ENCODE measurements at regions not wholly inside any gene's neighbourhood (a gene's known extent, or its start where the extent isn't known, plus 50 kb on each side); places are given as distances from the start of the nearest gene placed in this dataset.

DNA sequence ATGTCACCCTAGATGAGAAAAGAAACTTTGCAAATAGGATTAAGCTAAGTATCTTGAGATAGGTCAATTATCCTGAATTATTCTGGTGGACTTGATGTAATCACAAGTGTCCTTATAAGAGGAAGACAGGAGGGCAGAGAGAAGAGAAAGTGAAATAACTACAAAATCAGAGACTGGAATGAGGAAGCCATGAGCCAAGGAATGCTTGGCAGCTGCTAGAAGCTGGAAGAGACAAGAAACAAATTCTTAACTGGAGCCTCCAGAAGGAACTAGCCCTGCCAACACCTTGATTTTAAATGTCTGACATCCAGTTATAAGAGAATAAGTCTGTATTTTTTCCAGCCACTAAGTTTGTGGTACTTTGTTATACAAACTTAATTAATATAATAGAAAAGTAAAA lies 480.0 kb downstream of the NR2F1-AS1 start:
- no peak for DNase-seq

DNA sequence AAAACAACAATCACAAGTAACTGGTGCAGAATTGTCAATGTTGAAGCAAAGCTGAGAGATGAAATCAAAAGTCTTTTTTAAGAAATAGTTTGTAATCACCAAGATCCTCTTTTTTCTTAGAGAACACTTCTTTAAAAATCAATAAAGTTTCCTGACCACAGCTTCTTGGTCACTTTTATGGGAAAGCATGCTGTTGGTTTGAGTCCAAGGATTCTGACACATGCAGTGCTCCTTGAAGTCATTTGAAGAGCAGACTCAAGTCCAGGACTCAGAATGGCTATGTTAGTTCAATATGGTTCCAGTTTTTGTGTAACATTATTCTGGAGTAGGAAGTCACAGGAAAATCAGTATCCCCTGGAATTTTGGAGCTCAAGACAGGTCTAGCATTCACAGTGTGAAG lies 480.6 kb downstream of the NR2F1-AS1 start:
- no peak for DNase-seq

DNA sequence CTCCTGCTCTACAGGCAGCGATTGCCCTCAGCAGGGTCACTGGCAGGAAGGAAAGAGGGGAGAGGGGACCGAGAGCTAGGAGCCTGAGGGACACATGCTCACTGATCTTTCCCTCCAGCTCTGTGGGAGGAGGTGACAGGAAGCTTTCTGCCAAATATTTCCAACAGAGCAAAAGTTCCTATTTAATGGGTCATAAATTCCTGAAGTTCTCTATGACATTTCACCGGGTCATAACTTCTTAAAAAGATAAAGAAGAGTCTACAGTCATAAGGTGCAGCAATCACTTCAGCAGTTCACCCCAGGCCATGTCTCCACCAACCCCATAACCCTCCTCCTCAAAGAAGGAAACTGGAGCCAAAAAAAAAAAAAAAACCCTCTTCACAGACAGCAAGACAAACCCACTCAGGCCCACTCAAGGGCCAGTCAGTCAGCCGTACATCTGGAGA lies 481.1 kb downstream of the NR2F1-AS1 start:
- peak; percentile 31 for DNase-seq

DNA sequence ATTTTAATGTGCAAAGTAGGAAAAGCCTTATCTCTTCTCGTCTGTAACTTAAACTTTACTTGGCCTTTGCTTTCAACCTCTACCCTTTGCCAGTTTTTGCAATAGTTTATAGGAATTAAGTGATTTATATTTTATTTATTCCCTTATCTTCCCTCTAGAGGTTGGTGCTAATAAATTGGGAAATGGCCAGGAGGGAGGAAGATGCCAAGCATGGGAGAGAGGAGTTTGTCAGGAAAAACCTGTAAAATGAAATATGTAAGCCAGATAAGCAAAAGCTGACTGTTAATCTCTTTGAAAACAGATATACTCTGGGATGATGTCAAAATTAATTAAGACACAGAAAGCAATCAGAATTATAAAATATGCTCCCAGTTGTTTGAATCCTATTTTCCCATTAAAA lies 484.5 kb downstream of the NR2F1-AS1 start:
- no peak for DNase-seq

DNA sequence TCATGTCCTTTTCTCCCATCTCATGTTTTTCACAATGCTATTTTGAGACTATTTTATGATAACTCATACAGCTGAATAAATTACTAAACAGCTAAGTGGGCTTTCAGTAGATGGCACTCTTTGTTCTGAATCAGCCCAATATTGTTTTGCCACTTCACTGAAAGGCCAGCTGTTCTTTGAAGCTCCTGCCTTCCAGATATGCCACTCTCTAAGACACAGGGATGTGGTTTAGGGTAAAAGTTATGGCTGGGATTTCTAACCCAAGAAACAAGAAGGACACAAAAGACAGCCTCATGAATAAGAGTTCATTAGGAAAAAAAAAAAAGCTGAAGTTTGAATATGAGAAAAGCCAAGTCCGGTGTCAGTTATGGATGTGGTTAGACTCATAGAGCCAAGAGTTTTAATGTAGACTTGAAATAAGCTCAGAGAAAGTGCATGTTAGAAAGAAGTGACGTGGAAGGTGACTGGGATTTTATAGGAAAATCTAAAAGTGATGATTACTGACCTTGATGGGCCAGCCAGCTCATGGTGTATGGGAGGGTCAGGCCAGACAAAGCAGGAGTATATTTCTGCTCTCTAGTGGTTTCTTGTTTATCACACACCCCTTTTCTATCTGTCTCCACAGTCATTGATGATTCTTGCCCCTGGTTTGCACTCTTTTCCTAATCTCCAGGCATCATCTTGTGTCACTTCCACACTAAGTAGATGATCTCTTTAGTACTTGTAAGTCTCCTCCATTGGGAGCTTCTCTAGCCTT lies 488.5 kb downstream of the NR2F1-AS1 start:
- DNase-seq, result peak; percentile 30

DNA sequence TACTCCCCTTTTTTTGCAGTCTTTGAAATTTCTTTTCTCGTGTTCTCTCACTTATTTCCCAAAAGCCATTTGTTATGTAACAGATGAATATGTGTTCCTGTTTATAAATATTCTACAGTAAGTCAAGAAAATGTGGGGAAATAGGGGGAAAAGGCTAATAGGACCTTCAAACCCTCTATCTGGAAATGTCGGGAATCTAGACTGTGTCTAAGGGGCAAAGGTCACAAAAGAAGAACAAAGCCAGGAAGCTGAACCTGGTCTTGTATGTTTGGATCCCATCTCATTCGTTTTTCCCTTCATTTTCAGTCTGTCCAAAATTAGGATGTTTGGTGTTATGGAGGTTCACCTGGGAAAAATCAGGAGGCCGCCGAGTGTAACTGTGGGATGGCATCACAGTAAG lies 490.3 kb downstream of the NR2F1-AS1 start:
- DNase-seq, result no peak

DNA sequence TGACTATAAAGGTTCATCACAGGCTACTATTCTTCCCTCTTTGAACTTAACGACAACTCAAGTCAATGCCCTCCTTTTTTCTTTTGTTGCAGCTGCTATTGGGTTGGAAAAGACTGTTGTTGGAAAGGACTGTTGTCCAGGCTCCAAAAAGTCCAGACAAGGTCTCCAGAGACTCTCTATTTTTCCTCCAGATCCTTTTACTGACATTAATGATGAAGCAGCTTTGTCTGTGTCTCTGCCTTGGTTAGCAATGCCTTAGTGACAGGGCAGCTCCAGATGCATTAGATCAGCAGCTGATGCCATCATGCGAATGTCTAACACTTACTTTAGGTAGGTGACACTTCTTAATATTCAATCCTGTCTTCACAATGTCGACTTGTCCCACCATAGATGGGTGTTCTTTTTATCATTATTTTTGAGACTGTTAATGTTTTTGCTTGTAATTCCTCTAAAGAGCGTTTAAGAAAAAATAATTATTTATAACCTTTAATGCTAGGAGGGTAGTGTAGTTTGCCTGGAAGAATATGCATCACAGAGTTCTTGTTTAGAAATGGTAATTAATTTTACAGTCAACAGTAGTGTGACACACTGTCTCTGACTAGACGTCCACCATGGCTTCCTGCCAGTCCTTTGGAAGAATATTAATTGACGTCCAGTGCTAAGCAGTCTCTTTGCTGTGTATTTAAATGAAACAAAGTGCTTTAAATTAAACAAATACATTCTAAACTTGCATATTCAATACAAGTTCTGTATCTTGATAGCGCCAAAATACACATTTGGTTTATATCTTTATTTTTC lies 492.2 kb downstream of the NR2F1-AS1 start:
- DNase-seq, result peak; percentile 51

DNA sequence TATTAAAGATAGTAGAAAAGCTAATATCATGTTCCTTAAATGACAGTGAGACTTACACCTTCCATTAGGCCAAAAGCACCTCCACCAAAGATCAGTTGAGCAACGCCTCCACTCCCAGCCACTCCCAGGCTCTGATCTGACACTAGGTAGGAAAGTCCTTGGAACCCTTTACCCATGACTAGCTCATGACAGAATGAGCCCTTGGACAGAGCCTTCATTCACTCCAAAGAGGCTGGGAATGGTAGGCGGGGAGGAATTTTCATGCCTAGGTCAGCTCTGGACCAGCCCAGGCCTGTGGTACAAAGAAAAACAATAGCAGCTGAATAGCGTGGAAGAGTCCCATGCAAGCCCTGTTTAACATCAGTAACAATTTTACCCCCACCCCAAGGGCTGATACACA lies 493.7 kb downstream of the NR2F1-AS1 start:
- no peak for DNase-seq

DNA sequence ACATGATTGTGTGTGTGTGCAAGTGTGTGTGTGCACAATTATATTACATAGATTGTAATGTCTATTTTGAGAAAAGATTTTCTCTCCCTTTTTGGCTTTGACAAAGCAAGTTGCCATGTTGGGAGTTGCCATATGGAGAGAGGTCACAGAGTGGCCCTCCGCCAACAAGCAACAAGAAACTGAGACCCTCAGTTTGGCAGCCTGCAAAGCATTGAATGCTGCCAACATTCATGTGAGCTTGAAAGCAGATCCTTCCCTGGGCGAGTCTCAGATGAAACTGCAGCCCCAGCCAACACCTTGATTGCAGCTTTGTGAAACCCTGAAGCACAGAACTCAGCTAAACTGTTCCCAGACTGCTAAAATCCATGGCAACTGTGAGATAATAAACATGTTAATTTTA lies 498.0 kb downstream of the NR2F1-AS1 start:
- no peak for DNase-seq

DNA sequence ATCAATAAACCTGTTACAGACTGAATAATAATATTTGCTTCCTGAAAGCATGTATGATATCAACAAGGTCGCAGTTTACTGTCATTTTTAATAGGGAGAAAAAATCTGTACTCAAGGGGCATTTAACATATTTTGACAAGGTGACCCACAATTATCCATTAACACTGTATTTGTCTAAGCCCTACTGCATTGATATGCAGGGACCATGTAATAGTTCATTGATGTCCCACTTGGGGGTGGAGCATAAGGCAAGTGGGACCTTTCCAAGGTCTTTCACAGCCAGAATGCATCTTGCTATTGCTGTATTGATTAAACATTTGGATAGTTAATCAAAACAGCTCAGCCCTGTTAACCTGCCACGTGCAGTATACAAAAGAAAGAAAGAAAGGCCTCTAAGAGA lies 502.0 kb downstream of the NR2F1-AS1 start:
- no peak for DNase-seq

DNA sequence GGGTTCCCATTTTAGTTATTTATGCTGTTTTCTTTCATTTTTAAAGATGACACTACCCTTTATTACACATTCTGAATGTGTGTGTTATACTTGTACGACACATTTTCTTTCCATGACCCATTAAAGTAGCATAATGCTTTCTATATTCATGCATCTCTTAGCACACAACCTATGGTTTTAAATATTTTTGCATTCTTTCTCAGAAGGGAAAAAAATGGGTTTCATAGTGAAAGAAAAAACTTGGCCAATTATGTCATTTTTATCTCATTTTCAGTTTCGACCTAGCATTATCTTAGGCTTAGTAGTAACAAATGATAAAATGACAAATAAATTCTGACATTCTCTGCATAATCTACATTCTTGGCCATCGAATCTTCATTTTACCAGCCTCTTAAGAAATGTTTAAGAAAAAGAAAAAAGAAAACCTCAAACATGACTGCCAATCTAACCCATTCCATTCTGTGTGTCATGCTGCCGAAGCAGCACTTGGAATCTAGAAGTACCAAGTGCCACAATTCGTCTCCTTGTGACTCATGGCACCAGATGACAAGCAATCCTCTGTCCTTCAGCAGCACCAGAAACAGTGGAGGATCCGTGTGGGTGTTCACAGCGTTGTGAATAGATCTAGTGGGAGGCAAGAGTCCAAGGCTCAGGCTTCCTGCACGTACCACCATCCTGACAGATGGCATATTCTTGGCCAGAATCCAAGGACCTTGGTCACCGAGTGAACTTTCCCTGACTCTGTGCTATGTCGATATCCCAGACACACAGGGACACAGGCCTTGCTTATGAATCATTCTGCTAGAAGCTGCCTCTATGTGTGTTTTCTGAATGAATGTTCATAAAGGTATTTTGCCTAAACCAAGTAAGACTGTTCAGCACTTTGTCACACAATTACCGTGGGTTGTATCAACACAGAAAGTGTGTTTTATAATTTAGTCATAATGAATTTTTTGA lies 502.7 kb downstream of the NR2F1-AS1 start:
- DNase-seq, result peak; percentile 48

DNA sequence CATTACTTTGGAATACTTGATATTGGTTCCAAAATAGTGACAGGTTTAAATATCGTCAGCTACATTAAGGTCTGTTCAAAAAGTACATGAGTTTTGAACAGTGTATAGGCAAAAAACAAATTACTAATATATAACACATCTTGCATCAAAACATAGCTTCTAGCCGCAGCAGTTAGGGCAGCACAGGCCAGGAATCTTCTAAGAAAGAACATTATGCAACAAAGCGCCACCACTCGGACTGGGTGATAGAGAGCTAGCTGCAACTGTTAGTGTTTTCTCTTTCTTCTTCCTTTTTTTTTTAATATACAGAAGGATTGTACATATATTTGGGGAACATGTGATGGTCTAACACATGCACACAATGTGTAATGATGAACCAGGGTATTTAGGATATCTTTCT lies 504.5 kb downstream of the NR2F1-AS1 start:
- no peak for DNase-seq

DNA sequence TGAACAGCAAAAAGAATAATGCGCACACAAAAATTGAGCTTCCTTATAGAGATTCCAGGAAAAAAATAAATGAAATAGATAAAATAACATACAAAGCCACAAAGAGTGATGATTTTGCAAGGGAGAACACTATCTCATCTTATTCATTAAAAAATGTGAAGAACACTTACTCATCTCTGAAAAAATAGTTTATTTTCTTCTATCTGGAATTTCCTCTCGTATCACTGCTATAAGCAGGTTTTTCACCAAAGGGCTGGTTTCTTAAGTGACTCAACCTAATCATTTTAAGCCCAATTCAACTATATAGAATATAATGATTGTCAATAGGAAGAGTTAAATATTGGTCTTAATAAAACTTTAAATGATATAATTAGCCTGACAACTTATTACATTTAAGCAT lies 504.9 kb downstream of the NR2F1-AS1 start:
- DNase-seq, result no peak

DNA sequence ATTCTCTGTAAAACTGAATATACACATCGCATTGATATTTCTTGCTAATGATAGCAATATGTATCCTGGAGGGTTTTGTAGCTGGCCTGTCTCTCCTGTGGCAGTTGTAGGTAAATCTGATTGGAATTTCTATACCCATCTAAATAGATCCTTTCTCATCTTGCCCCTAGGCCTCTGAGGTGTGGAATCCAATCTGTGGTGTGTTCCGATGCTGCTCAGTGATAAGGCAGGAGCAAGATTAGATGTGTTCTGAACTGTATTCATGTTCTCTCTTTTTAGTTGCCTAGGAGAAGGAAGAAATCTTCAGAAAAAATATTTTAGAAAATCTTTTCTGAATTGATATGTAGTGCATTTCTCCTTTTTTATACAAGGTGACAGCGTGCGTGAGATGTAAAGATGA lies 507.5 kb downstream of the NR2F1-AS1 start:
- no peak for DNase-seq

DNA sequence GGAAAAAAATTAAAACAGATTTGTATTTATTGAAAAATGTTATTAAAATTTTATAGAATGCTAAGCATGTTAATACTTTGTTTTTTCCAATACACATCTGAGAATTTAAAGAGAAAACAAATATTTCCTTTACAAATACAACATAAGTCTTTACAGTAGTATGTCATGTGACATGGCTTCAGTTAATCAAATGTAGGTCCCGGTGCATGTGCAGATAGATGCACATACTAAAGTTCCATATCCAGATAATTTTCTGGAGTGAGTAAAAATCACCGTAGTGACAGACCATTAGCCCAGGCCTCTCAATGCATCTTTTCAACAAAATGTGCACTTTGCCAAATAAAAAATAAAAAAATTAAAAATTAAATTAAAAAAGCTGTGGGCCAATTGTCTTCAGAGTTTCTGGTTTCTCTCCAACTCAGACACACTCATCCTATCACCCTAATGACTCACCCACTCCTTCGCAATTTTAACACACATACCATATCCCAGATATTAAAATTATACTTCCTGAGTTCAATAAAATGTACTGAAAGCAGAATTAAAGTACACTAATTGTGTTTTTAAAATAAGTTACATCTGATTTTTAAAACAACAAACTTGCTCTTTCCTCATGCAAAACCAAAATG lies 508.1 kb downstream of the NR2F1-AS1 start:
- no peak for DNase-seq

DNA sequence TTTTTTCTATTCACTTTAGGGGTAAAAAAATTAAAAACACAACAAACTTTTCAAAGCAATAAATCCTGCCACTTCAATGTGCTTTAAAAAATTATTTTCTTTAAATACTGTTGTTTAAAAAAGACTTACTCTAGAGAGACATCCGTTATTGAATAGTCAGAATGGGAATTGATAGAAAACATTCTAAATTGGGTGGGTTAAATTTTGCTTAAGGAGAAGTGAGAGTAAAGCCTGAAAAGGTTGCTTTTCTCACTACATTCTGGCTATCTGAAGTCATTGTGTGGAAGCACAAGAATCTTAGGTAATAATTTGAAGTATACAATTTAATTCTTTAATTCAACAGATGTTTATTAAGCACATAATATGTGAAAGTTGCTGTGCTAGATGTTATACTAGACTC lies 509.3 kb downstream of the NR2F1-AS1 start:
- DNase-seq, result no peak

DNA sequence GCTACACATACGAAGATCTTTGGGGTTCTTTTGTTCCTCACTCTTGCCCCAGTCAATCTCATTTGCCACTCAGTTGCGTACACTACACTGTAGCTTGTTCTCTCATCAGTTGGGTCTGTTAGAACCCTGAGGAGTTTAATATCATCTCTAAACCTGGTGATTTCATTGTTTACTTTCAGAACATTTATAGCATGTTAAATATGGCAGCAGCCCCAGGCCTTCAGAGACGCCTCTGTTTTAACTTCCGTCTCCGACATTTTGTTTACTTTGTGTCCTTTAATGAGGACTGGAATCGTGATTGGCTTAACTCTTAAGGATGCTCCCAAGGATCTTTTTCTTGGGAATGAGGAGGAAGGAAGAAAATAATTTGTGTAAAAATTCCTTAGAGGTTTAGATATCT lies 510.1 kb downstream of the NR2F1-AS1 start:
- no peak for DNase-seq

DNA sequence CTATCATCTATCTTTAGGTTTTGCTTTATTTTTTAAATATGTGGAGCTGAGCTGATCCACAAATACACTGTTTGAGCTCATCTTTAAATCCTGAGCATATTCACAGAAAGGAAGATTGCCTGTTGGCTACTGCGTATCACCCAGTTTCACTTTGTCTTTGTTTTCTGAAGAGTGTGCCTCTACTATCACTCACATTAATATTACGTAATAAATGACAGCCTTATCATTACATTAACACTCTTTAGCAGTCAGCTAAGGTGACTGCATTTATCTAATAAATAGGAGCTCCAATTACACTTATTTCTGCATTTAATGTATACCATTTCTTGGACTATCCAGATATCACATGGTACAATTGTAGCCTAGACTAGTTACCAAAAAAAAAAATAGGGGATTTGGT lies 511.7 kb downstream of the NR2F1-AS1 start:
- DNase-seq, result no peak

DNA sequence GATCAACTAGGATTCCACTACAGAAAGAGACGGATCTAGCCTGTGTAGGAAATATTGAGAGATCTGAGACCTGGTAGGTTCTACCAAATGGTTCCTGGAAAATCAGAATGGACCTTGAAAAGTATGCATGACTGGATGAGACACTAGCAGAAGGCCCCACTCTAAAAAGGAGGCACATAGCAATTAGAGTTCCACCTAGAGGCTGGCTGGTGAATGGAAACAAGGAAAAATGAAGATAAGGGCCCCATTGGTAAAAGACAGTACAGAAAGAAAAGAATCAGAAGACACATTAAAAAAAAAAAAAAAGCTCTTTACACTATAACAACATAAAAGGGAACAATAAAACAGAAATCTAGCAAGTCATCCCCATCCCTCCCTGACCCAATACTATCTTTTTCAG lies 518.5 kb downstream of the NR2F1-AS1 start:
- no peak for DNase-seq

DNA sequence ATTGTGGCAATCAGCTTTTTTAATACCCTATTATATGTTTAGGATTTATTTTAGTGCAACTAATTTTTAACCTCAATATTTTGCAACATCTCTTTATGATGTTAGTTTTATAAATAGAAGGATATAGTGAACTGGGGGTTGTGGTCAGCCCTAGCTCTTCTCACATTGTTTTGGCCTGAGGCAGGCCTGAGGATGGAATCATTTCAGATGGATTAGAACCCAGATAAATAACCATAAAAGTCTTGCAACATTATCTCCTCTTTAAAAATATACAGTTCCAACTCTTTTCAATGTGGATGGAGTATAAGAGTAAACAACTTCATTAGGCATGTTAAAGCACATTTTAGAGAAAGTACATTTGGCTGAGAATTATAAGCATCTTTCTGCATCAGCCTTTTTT lies 522.7 kb downstream of the NR2F1-AS1 start:
- DNase-seq, result no peak

DNA sequence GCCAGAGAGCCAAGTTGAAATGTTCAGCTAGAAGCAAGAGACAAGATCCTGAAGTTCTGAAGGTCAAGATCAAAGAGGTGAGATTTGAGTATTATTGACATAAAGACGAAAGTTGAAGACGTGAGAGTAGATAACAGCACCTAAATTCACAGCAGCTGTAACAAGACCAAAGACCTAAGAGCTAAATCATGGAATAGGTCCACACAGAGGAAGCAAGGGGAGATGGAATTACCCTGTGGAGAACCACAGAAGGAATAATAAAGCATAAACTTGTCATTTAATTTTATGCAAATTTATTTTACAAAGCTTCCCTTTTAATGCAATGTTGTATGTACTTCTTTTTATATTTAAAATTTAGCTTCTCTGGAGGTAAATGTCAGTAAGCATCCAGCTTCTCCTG lies 523.7 kb downstream of the NR2F1-AS1 start:
- no peak for DNase-seq

DNA sequence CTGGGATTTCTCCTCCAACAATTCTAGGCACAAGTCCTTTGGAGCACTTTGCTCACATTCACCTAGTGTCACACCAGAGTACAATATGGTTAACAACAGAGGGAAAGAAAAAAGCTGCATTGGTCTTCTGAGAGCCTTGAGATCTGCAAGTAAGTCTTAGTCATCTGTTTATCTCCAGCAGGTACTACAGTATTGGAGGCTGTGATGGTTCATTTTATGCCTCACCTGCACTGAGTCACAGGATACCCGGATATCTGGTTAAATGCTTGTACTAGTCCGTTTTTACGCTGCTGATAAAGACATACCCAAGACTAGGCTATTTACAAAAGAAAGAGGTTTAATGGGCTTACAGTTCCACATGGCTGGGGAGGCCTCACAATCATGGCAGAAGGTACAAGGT lies 525.0 kb downstream of the NR2F1-AS1 start:
- no peak for DNase-seq
